GM15510 (cell line): ENCODE measurements at regions not wholly inside any gene's neighbourhood (a gene's known extent, or its start where the extent isn't known, plus 50 kb on each side); places are given as distances from the start of the nearest gene placed in this dataset.

Experiments
- POLR2A ChIP-seq: IDR thresholded peaks from 3 replicates; pipeline ENCODE4 v1.6.1; 2011; ENCODE audit warnings: borderline replicate concordance; ENCODE audit not compliant: insufficient read length; ENCODE audit errors: extremely low read depth

GRCh38 chr15:62920682-62921502 is 121.7 kb upstream of the TPM1 start:
- TF ChIP-seq POLR2A: no peak

- no peak for TF ChIP-seq POLR2A
Observed at GRCh38 chr15:62922514-62922913, 120.0 kb upstream of the TPM1 start.

- TF ChIP-seq POLR2A: no peak
Observed at GRCh38 chr15:62925875-62926274, 116.7 kb upstream of the TPM1 start.

- no peak for TF ChIP-seq POLR2A
Observed at GRCh38 chr15:62927196-62927595, 115.4 kb upstream of the TPM1 start.

GRCh38 chr15:62927836-62928235 is 114.7 kb upstream of the TPM1 start:
- TF ChIP-seq POLR2A: no peak

- no peak for TF ChIP-seq POLR2A
Observed at GRCh38 chr15:62928242-62928999, 114.1 kb upstream of the TPM1 start.

GRCh38 chr15:62929000-62929357 is 113.6 kb upstream of the TPM1 start:
- no peak for TF ChIP-seq POLR2A

GRCh38 chr15:62931650-62932049 is 110.9 kb upstream of the TPM1 start:
- no peak for TF ChIP-seq POLR2A

- TF ChIP-seq POLR2A: no peak
Observed at GRCh38 chr15:62932436-62932835, 110.1 kb upstream of the TPM1 start.

GRCh38 chr15:62933386-62933785 is 109.2 kb upstream of the TPM1 start:
- no peak for TF ChIP-seq POLR2A

GRCh38 chr15:62934236-62934971 is 108.1 kb upstream of the TPM1 start:
- no peak for TF ChIP-seq POLR2A

- no peak for TF ChIP-seq POLR2A
Observed at GRCh38 chr15:62935300-62936081, 107.1 kb upstream of the TPM1 start.

GRCh38 chr15:62938825-62939224 is 103.7 kb upstream of the TPM1 start:
- TF ChIP-seq POLR2A: no peak

GRCh38 chr15:62940093-62940754 is 102.3 kb upstream of the TPM1 start:
- no peak for TF ChIP-seq POLR2A
